Right forelimb (tissue), 1 donor: ENCODE measurements at regions not wholly inside any gene's neighbourhood (a gene's known extent, or its start where the extent isn't known, plus 50 kb on each side); places are given as distances from the start of the nearest gene placed in this dataset.
A peak's percentile ranks its signal among the peaks of the same experiment; 100 is the strongest.
"Not testable (repeated sequence)": the region's sequence is repeated elsewhere in the genome, so short reads cannot be mapped to it uniquely, and the experiment has no call there.

ENCODE experiments used
- DNase-seq: peaks from one replicate; pipeline ENCODE4 v3.0.0-alpha.2; 2018

DNA sequence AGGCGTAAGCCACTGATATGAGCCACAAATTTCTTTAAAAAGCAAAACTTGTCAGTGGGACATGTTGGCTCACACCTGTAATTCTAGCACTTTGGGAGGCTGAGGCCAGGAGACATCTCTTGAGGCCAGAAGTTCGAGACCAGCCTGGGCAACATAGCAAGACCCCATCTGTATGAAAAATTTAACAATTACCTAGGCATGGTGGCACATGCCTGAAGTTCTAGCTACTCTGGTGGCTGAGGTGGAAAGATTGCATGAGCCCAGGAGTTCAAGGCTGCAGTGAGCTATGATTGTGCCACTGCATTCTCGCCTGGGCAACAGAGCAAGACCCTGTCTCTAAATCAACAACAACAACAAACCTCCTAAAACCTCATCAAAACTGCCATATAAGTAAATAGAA is 147.6 kb upstream of the BARHL2 start:
- DNase-seq: no peak

DNA sequence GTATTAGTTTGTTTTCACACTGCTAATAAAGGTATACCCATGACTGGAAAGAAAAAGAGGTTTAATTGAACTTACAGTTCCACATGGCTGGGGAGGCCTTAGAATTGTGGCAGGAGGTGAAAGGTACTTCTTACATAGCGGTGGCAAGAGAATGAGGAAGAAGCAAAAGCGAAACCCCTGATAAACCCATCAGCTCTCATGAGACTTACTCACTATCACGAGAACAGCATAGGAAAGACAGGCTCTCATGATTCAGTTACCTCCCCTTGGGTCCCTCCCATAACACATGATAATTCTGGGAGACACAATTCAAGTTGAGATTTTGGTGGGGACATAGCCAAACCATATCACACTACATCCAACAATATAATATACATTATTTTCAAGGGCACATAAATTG is 145.7 kb upstream of the BARHL2 start:
- no peak for DNase-seq

DNA sequence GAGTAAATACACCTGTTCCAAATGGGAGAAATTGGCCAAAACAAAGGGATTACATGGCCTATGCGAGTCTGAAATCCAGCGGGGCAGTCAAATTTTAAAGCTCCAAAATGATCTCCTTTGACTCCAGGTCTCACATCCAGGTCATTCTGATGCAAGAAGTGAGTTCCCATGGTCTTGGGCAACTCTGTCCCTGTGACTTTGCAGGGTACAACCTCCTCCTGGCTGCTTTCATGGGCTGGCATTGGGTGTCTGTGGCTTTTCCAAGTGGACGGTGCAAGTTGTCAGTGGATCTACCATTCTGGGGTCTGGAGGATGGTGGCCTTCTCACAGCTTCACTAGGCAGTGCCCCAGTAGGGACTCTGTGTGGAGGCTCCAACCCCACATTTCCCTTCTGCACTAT is 144.3 kb upstream of the BARHL2 start:
- DNase-seq: not testable (repeated sequence)

DNA sequence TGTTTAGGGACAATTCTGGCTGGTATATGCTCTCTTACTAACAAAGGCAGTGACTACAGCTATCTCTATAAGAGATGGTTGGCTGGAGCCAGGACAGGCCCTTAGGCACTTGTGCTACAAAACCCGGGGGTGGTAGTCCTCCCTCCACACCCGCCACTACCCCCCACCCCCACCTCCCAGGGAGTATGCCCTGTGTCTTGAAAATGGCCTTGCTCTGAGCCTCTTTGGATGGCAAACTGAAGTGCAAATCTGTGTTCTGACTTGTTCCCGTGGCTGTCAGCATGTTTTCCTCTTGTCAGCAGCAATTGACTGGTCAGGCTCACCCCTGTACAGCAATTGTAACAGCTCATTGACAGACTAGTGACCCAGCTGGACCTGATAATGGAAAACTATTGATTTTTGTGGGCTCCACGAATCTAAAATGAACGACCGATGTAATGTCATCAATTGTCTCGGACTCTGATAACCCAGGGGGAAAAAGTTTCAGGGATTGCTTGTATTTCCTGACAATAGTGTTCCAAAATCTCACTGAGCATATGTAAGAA is 139.4 kb upstream of the BARHL2 start:
- DNase-seq: no peak

- no peak for DNase-seq
Observed at GRCh38 chr1:90854397-90854924, 137.4 kb upstream of the BARHL2 start.

GRCh38 chr1:90851711-90852050 is 134.6 kb upstream of the BARHL2 start:
- no peak for DNase-seq

GRCh38 chr1:90850898-90851710 is 134.0 kb upstream of the BARHL2 start:
- peak; percentile 87 for DNase-seq

- peak; percentile 55 for DNase-seq
Observed at GRCh38 chr1:90850181-90850897, 133.2 kb upstream of the BARHL2 start.

GRCh38 chr1:90841473-90841872 is 124.4 kb upstream of the BARHL2 start:
- no peak for DNase-seq

DNA sequence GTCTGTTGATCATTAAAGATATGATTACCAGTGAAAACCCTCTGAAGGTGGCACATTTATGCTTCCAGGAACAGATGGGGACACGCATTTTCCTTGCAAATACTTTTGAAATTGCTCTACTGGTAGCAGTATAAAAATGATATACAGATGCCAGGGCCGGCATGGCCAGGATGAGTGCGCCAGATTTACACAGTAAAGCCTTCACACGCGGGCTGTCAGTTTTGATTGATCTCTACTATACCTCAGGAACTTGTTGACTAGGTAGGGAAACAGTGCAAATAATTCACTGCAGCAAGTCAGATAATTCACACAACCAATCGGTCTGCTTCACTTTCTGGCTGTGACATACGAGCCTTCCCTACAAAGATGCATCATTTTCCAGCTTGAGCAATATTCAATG is 123.2 kb upstream of the BARHL2 start:
- DNase-seq: no peak

GRCh38 chr1:90839323-90839722 is 122.2 kb upstream of the BARHL2 start:
- DNase-seq: no peak

DNA sequence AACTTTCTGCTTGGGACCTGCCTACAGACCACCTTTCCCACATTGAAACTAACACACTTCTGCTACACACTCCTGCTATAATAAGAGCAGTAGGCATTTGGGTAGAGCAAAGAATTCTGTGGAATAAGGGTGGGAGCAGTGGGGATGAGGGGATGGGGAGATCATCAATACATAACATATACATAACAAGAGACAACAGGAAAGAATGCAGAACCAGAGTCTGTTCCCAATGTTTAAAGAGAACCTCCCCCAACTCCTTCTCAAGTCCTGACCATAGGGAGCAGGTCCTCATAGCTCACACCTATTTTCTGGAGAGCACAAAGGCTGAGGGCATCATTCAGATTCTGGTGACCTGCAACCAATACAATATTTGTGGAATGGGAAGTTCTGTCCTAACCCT is 121.6 kb upstream of the BARHL2 start:
- DNase-seq: no peak

GRCh38 chr1:90837420-90837819 is 120.3 kb upstream of the BARHL2 start:
- DNase-seq: no peak

DNA sequence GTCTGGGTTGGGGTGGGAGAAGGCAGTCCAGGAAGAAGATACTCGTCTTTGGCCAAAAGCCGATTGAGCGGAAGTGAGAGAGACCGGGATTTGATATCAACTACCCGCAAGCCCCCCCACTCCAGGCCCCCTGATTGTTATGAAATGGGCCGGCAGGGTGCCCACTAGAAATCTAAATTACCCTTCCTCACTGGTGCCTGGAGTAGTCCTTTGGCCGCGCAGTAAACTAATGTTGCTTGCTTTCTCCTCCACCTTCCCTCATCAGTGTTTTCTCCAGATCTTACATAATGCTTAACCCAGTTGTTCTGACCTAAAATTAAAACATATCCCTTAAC is 119.2 kb upstream of the BARHL2 start:
- DNase-seq: no peak

- DNase-seq: peak; percentile 53
Observed at GRCh38 chr1:90835661-90836344, 118.7 kb upstream of the BARHL2 start.

DNA sequence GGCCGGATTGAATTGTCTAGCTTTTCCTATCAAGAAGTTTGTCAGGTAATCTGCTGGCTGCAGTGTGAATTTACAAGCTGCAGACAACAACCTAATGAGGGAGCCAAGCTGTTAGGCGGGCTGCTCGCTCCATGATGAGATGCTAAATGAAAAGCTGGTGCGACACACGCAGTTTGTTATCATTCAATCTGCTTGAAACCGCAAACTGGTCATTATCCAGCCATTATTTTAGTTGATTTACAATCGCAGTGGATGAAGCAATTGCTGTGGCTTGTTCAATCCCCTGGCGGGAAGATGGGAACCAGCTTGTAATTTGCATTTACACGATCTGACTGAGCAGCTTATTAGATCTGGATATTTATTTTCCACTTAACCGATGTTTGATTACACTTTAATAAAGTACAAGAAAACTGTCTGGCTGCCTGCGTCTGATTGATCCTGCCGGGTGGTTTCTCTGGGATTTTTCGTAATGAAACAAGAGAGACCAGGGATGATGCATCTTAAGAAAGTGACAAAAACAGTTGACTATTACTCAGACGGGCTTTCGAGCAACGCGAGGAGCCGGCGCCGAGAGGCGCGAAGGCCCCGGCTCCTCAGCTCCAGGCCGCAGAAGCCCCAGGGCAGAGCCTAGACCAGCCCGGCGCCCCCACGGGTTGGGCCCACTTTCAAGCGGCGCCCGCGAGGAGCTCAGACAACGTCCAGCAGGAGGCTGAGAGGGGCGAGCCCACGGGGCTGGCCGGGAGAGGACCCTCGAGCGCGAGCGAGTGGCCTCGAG is 118.0 kb upstream of the BARHL2 start:
- DNase-seq: peak; percentile 50

DNA sequence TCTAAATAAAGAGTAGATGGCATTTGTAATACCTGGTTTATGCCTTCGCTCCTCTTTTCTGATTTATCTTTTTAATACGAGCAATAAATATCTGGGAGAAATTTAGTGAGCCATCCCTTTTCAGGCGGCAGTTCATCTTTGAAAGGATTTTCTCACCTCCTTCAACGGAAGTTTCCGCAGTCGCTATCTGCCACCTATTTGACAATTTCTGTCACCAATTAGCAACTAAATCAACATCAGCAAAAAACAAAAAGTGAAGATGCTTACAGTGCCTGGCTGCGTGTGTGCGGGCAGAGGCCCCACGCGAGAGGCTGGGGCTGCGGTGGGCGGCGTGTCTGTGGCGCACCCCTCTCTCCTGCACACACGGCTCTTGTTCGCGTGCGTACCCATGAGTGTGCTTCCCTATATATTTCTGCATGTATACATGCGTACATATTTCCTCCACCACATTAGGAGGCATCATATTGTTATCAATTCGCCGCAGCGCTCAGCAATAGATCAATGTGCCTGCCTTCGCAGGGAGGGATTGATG is 117.3 kb upstream of the BARHL2 start:
- peak; percentile 53 for DNase-seq

DNA sequence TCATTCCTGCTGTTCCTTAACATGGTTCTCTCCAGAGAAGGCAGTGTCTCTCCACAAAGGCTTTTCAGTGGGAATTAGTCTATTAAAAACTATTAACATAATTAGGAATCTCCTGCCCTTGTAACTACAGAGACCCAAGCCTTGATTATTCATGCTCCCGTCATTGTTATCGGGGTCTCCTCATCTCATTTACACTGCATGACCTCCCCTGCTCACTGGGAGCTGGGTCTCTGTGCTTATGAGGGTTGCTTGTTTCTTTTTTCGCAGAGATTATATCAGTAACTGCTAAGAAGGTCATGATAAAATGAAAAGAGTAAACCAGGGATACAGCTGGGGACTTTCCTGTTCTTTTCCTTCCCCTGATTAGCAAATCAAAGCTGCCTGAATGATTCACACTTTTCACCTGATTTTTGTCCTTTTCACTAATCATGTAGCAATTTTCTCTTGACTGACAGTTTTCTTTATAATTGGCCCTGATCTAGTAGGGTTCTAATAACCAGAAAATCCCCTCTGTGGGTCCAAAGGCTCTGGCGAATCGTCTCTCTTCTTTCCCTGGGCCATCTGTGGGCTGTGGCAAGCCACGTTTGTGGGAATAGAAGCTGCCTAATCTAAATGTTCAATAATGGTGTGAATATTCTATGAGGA is 116.5 kb upstream of the BARHL2 start:
- no peak for DNase-seq

DNA sequence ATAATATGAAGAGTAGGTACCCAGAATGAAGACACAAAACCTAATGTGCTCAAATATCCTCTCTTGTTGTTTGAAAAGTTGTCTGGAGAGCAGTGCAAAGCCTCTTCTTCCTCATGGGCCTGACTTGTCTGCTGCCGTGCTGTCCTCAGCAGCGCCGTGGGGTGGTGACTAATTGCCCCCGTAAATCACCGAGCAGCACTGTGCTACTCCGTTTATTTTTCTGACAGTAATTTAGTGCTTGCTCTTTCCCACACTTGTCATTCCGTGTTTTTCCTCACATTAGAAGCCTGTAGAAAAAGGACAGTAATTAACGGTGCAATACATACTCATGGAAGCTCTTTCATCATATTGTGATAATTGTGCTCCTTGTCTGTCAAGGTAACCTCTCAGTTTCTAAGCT is 114.8 kb upstream of the BARHL2 start:
- no peak for DNase-seq

- DNase-seq: no peak
Observed at GRCh38 chr1:90826834-90827233, 109.7 kb upstream of the BARHL2 start.

DNA sequence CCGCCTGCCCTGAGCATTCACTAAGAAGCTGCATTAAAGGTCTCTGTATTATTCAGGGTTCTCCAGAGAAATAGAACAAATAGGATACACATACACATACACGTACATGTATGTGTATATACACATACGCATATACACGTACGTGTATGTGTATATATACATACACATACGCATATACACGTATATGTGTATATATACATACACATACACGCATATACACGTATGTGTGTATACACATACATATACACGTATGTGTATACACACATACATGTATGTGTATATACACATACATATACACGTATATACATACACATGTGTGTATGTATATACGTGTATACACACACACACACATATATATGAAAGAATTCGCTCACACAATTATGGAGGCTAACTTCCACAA is 108.9 kb upstream of the BARHL2 start:
- DNase-seq: no peak

DNA sequence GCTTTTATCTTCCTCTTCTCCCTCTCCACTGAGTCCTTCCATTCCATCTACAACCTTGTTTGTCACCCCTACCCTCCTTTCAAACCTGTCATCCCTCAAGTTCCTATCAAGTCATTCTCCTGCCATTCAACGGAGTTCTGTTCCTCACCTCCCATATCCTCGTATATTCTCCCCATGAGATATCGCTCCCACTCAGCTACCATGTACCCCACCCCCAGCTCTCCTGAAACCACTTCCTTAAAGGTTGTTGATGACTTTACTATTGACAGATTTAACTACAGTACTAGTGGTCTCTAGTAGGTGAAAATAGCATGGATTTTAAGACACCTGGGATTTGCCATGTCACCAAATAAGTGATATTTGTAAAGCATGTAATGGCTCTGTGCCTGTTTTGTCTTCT is 107.4 kb upstream of the BARHL2 start:
- no peak for DNase-seq
